Endothelial cell (in vitro differentiated cells): ENCODE measurements at regions not wholly inside any gene's neighbourhood (a gene's known extent, or its start where the extent isn't known, plus 50 kb on each side); places are given as distances from the start of the nearest gene placed in this dataset.
"Not testable (repeated sequence)": the region's sequence is repeated elsewhere in the genome, so short reads cannot be mapped to it uniquely, and the experiment has no call there.

ENCODE experiments used
- DNase-seq: peaks from one replicate; pipeline ENCODE4 v3.0.0; 2021; ENCODE audit warnings: low spot score
- H3K27ac Mint-ChIP-seq: one replicate; pipeline ENCODE4 v1.8.0; 2021; ENCODE audit warnings: mixed read lengths, inconsistent platforms; ENCODE audit not compliant: unreplicated experiment
- H3K27me3 Mint-ChIP-seq: one replicate; pipeline ENCODE4 v1.8.0; 2021; ENCODE audit warnings: mild to moderate bottlenecking, moderate library complexity, mixed read lengths, inconsistent platforms; ENCODE audit not compliant: unreplicated experiment
- H3K36me3 Mint-ChIP-seq: one replicate; pipeline ENCODE4 v1.8.0; 2021; ENCODE audit warnings: mild to moderate bottlenecking, low read depth, mixed read lengths, inconsistent platforms; ENCODE audit not compliant: unreplicated experiment
- H3K4me1 Mint-ChIP-seq: one replicate; pipeline ENCODE4 v1.8.0; 2021; ENCODE audit warnings: mild to moderate bottlenecking, mixed read lengths, inconsistent platforms; ENCODE audit not compliant: unreplicated experiment
- H3K4me3 Mint-ChIP-seq: one replicate; pipeline ENCODE4 v1.8.0; 2021; ENCODE audit warnings: mild to moderate bottlenecking, mixed read lengths, inconsistent platforms; ENCODE audit not compliant: unreplicated experiment
- H3K9me3 Mint-ChIP-seq: one replicate; pipeline ENCODE4 v1.8.0; 2021; ENCODE audit warnings: mixed read lengths, inconsistent platforms; ENCODE audit not compliant: unreplicated experiment
- TF ChIP-seq, protein P1 (sequence below): fragments of 200-600 bp; sonication (generic); IDR thresholded peaks from one replicate; pipeline ENCODE4 v1.5.0; 2021; ENCODE audit warnings: antibody characterized with exemption; ENCODE audit not compliant: unreplicated experiment

DNA sequence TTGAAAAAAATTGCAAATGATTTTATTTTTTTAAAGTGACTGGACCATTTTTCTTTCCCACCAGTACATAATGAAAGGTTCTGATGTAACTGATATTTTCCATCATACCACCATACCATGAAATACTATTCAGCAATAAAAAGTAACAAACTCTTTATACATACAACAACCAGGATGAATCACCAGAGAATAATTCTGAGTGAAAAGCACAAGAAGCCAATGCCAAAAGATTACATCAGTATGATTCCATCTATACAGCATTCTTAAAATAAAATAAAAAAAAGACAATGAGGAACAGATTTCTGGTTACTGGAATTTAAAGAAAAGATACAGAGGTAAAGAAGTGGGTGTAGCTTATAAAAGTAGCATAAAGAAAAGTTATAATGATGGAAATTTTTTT, 423.7 kb upstream of the ST8SIA4 start:
- H3K9me3 Mint-ChIP-seq, result no peaks in the 10 kb centered on the region
- no peak for DNase-seq
- no peaks in the 10 kb centered on the region for H3K27me3 Mint-ChIP-seq
- H3K4me1 Mint-ChIP-seq, result no peaks in the 10 kb centered on the region
- TF ChIP-seq, protein P1, sequence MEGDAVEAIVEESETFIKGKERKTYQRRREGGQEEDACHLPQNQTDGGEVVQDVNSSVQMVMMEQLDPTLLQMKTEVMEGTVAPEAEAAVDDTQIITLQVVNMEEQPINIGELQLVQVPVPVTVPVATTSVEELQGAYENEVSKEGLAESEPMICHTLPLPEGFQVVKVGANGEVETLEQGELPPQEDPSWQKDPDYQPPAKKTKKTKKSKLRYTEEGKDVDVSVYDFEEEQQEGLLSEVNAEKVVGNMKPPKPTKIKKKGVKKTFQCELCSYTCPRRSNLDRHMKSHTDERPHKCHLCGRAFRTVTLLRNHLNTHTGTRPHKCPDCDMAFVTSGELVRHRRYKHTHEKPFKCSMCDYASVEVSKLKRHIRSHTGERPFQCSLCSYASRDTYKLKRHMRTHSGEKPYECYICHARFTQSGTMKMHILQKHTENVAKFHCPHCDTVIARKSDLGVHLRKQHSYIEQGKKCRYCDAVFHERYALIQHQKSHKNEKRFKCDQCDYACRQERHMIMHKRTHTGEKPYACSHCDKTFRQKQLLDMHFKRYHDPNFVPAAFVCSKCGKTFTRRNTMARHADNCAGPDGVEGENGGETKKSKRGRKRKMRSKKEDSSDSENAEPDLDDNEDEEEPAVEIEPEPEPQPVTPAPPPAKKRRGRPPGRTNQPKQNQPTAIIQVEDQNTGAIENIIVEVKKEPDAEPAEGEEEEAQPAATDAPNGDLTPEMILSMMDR, result no peak
- H3K36me3 Mint-ChIP-seq, result no peaks in the 10 kb centered on the region
- no peak overlapping the region for H3K27ac Mint-ChIP-seq
- no peak overlapping the region for H3K4me3 Mint-ChIP-seq

DNA sequence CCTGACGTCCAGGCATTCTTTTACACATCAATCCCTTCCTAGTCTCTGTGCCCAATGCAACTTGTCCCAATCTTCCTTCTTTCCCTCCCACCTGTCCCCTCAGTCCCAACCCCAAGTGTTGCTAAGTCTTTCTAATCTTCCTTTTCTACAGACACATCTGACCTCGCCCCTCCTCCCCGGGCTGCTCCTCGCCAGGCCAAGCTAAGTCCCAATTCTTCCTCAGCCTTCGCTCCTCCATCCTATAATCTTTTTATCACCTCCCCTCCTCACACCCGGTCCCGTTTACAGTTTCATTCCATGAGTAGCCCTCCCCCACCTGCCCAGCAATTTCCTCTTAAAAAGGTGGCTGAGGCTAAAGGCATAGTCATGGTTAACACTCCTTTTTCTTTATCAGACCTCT, 413.3 kb upstream of the ST8SIA4 start:
- not testable (repeated sequence) for H3K4me3 Mint-ChIP-seq, DNase-seq, H3K36me3 Mint-ChIP-seq, H3K27ac Mint-ChIP-seq, H3K27me3 Mint-ChIP-seq, H3K9me3 Mint-ChIP-seq, H3K4me1 Mint-ChIP-seq

DNA sequence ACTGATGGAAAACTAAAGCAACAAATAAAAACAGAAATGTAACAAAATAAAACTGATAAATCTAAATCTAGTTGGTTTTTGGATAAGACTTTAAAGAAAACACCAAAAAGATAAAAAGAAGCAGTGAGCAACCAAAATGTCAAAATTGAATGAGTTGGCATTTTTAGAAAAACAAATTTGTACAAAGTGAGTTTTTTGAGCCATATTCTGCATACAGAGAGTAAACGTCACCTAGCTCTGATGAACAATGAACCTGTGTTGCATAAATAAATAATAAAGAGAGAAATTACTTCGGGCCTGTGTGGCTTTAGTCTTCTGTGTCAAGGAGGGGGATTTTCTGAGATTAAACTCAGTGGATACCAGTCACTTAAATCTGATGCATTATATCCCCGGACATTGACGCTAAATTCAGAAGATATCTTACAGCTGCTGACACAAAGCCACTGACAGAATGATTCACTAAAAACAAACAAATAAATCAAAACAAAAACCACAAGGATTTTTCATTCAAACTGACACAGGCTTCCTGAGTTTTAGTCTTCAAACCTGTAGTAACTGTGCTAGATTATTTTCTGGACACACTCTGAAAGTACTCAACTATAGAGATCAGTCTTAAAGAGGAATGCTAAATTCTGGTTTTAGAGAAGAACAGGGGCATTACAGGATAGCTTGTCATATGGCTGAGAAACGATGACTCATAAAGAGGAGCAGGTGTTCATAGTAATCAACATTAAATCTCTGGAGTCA, 403.5 kb upstream of the ST8SIA4 start:
- TF ChIP-seq, protein P1, result no peak
- Mint-ChIP-seq H3K4me1 (no peaks in the 10 kb centered on the region), H3K27ac (no peak overlapping the region), H3K4me3 (no peak overlapping the region), H3K36me3 (no peaks in the 10 kb centered on the region), H3K9me3 (no peaks in the 10 kb centered on the region), H3K27me3 (no peaks in the 10 kb centered on the region)
- no peak for DNase-seq

DNA sequence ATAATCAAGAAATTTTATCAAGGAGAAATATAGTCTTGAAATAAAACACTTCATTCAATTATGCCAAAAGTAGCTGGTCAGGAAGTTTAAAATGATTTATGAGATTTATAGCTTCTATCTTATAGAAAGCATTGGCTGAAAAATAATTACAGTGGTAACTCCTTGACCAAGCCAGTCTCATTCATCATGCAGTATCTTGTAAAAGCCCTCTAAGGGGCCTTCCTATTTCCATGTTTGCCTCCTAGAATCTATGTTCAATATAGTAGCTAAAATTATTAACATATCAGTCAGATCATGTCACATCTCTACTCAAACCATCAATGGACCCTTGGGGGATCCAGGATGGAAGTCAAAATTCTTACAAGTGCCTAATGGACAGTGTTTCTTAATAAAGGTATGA, 393.4 kb upstream of the ST8SIA4 start:
- H3K27me3 Mint-ChIP-seq, result no peaks in the 10 kb centered on the region
- H3K27ac Mint-ChIP-seq, result no peak overlapping the region
- H3K4me3 Mint-ChIP-seq, result no peak overlapping the region

DNA sequence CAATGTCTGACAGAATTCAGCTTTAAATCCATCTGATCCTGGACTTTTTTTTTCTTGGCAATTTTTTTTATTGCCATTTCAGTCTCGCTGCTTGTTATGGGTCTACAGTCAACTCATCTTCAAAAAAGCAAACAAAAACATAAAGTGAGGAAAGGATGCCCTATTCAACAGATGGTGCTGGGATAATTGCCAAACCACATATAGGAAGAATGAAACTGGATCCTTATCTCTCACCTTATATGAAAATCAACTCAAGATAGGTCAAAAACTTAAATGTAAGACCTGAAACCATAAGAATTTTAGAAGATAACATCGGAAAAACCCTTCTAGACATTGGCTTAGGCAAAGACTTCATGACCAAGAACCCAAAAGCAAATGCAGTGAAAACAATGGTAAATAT, 389.1 kb upstream of the ST8SIA4 start:
- Mint-ChIP-seq H3K27ac (no peak overlapping the region), H3K36me3 (no peaks in the 10 kb centered on the region), H3K27me3 (no peaks in the 10 kb centered on the region), H3K4me1 (no peaks in the 10 kb centered on the region), H3K9me3 (no peaks in the 10 kb centered on the region), H3K4me3 (no peak overlapping the region)
- TF ChIP-seq, protein P1, result no peak
- no peak for DNase-seq

More for the DNA sequence above, 393.4 kb upstream of the ST8SIA4 start:
- no peaks in the 10 kb centered on the region for H3K9me3 Mint-ChIP-seq
- H3K36me3 Mint-ChIP-seq, result no peaks in the 10 kb centered on the region
- H3K4me1 Mint-ChIP-seq, result no peaks in the 10 kb centered on the region
- DNase-seq, result no peak
- TF ChIP-seq, protein P1, result no peak

DNA sequence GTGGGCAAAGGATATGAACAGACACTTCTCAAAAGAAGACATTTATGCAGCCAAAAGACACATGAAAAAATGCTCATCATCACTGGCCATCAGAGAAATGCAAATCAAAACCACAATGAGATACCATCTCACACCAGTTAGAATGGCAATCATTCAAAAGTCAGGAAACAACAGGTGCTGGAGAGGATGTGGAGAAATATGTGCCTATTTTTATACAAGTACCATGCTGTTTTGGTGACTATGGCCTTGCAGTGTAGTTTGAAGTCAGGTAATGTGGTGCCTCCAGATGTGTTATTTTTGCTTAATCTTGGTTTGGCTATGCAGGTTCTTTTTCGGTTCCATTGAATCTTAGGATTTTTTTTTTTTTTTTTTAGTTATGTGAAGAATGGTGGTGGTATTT, 387.7 kb upstream of the ST8SIA4 start:
- H3K36me3 Mint-ChIP-seq, H3K27me3 Mint-ChIP-seq, DNase-seq, H3K9me3 Mint-ChIP-seq, H3K27ac Mint-ChIP-seq, H3K4me3 Mint-ChIP-seq, H3K4me1 Mint-ChIP-seq: not testable (repeated sequence)
